Activated naive CD4-positive, alpha-beta T cell treated with anti-CD3 and anti-CD28 coated beads for 36 hours (primary cell): ENCODE measurements at regions not wholly inside any gene's neighbourhood (a gene's known extent, or its start where the extent isn't known, plus 50 kb on each side); places are given as distances from the start of the nearest gene placed in this dataset.

ENCODE experiments used
- CTCF ChIA-PET: fragments of 350-600 bp; sonication (Branson Sonifier 250); formaldehyde crosslinking; loops from one replicate; lab custom pipeline; 2021; ENCODE audit warnings: antibody characterized with exemption; lab: Charles Lee
- DNase-seq: peaks from one replicate; pipeline ENCODE4 v3.0.0-alpha.2; 2020
- H3K27ac Mint-ChIP-seq: one replicate; pipeline ENCODE4 v1.8.0; 2021; ENCODE audit warnings: mild to moderate bottlenecking, mixed read lengths
- H3K27me3 Mint-ChIP-seq: one replicate; pipeline ENCODE4 v1.8.0; 2021; ENCODE audit warnings: low read depth, mixed read lengths
- H3K36me3 Mint-ChIP-seq: one replicate; pipeline ENCODE4 v1.8.0; 2021; ENCODE audit warnings: low read depth, mixed read lengths
- H3K4me1 Mint-ChIP-seq: one replicate; pipeline ENCODE4 v1.8.0; 2021; ENCODE audit warnings: low read depth, mixed read lengths
- H3K4me3 Mint-ChIP-seq: one replicate; pipeline ENCODE4 v1.8.0; 2021; ENCODE audit warnings: mild to moderate bottlenecking, moderate library complexity, mixed read lengths
- H3K9me3 Mint-ChIP-seq: one replicate; pipeline ENCODE4 v1.8.0; 2021; ENCODE audit warnings: mixed read lengths
- intact Hi-C: fragments of 100-400 bp; cut with micrococcal nuclease; formaldehyde crosslinking; loops from one replicate; pipeline ENCODE4 v1.15.1; 2023

GRCh38 chr11:10390375-10390774, 64.7 kb upstream of the AMPD3 start:
- intact Hi-C loops: no loop called here

GRCh38 chr11:10392095-10393079, 62.7 kb upstream of the AMPD3 start:
- Mint-ChIP-seq H3K9me3 (no peaks in the 10 kb centered on the region), H3K36me3 (no peaks in the 10 kb centered on the region), H3K4me3 (no peak overlapping the region), H3K27ac (no peak overlapping the region), H3K4me1 (no peaks in the 10 kb centered on the region), H3K27me3 (peaks cover 8% of the 10 kb centered on the region)
- DNase-seq: no peak
- intact Hi-C loops: no loop called here
- CTCF ChIA-PET: no interaction called here

More at GRCh38 chr11:10390375-10390774, 64.7 kb upstream of the AMPD3 start:
- no peaks in the 10 kb centered on the region for H3K36me3 Mint-ChIP-seq
- no peak overlapping the region for H3K27ac Mint-ChIP-seq
- no peaks in the 10 kb centered on the region for H3K9me3 Mint-ChIP-seq
- H3K4me1 Mint-ChIP-seq: no peaks in the 10 kb centered on the region
- H3K4me3 Mint-ChIP-seq: no peak overlapping the region
- DNase-seq: no peak
- CTCF ChIA-PET: no interaction called here
- peaks cover 16% of the 10 kb centered on the region for H3K27me3 Mint-ChIP-seq

- H3K27me3 Mint-ChIP-seq: peaks cover 6% of the 10 kb centered on the region
- CTCF ChIA-PET: no interaction called here
- intact Hi-C loops: no loop called here
- H3K9me3 Mint-ChIP-seq: no peaks in the 10 kb centered on the region
- no peak overlapping the region for H3K4me3 Mint-ChIP-seq
- no peak overlapping the region for H3K27ac Mint-ChIP-seq
- H3K4me1 Mint-ChIP-seq: no peaks in the 10 kb centered on the region
- no peaks in the 10 kb centered on the region for H3K36me3 Mint-ChIP-seq
- no peak for DNase-seq
These were observed 60.6 kb upstream of the AMPD3 start for GRCh38 chr11:10394229-10395101.

- DNase-seq: no peak
- no peak overlapping the region for H3K4me3 Mint-ChIP-seq
- no peak overlapping the region for H3K27ac Mint-ChIP-seq
- H3K36me3 Mint-ChIP-seq: no peaks in the 10 kb centered on the region
- no peaks in the 10 kb centered on the region for H3K9me3 Mint-ChIP-seq
- H3K4me1 Mint-ChIP-seq: no peaks in the 10 kb centered on the region
- CTCF ChIA-PET: interaction anchor here (0.8 kb wide), 1 partner anchor 11 kb away, joined by 3 read pairs; no protein-coding TSS in a partner anchor
- H3K27me3 Mint-ChIP-seq: peaks cover 6% of the 10 kb centered on the region
- intact Hi-C loops: no loop called here
These were observed 59.7 kb upstream of the AMPD3 start for GRCh38 chr11:10395166-10395897.

- no peaks in the 10 kb centered on the region for H3K27me3 Mint-ChIP-seq
- H3K27ac Mint-ChIP-seq: no peak overlapping the region
- no peak overlapping the region for H3K4me3 Mint-ChIP-seq
- intact Hi-C loops: no loop called here
- no peaks in the 10 kb centered on the region for H3K9me3 Mint-ChIP-seq
- H3K36me3 Mint-ChIP-seq: no peaks in the 10 kb centered on the region
- CTCF ChIA-PET: interaction anchor here (0.6 kb wide), 1 partner anchor 226 kb away, joined by 3 read pairs; no protein-coding TSS in a partner anchor
- DNase-seq: no peak
- H3K4me1 Mint-ChIP-seq: no peaks in the 10 kb centered on the region
These were observed 58.3 kb upstream of the AMPD3 start for GRCh38 chr11:10396771-10397170.

- Mint-ChIP-seq H3K27me3 (no peaks in the 10 kb centered on the region), H3K4me3 (no peak overlapping the region), H3K4me1 (no peaks in the 10 kb centered on the region), H3K27ac (no peak overlapping the region), H3K9me3 (no peaks in the 10 kb centered on the region), H3K36me3 (no peaks in the 10 kb centered on the region)
- no peak for DNase-seq
- CTCF ChIA-PET: interaction anchor here (0.6 kb wide), 1 partner anchor 227 kb away, joined by 3 read pairs; no protein-coding TSS in a partner anchor
- intact Hi-C loops: no loop called here
These were observed 57.7 kb upstream of the AMPD3 start for GRCh38 chr11:10397226-10397987.

- DNase-seq: no peak
These were observed 56.5 kb upstream of the AMPD3 start for GRCh38 chr11:10398525-10398924.

GRCh38 chr11:10400856-10401255, 54.2 kb upstream of the AMPD3 start:
- H3K9me3 Mint-ChIP-seq: no peaks in the 10 kb centered on the region
- CTCF ChIA-PET: interaction anchor here (3.0 kb wide), 1 partner anchor 11 kb away, joined by 7 read pairs; no protein-coding TSS in a partner anchor

More at GRCh38 chr11:10398525-10398924, 56.5 kb upstream of the AMPD3 start:
- Mint-ChIP-seq H3K27me3 (no peaks in the 10 kb centered on the region), H3K9me3 (no peaks in the 10 kb centered on the region), H3K27ac (no peak overlapping the region), H3K36me3 (no peaks in the 10 kb centered on the region), H3K4me1 (no peaks in the 10 kb centered on the region), H3K4me3 (no peak overlapping the region)
- intact Hi-C loops: no loop called here
- CTCF ChIA-PET: no interaction called here

GRCh38 chr11:10401256-10401655, 53.8 kb upstream of the AMPD3 start:
- no peak for DNase-seq
- Mint-ChIP-seq H3K27me3 (no peaks in the 10 kb centered on the region), H3K4me1 (peaks cover 1% of the 10 kb centered on the region), H3K9me3 (no peaks in the 10 kb centered on the region), H3K27ac (no peak overlapping the region), H3K36me3 (no peaks in the 10 kb centered on the region), H3K4me3 (no peak overlapping the region)
- intact Hi-C loops: no loop called here
- CTCF ChIA-PET: interaction anchor here (0.7 to 3.6 kb wide), 3 partner anchors 10 to 253 kb away, joined by 3 to 22 read pairs (median 7); no protein-coding TSS in a partner anchor

More at GRCh38 chr11:10400856-10401255, 54.2 kb upstream of the AMPD3 start:
- Mint-ChIP-seq H3K27me3 (no peaks in the 10 kb centered on the region), H3K36me3 (no peaks in the 10 kb centered on the region), H3K27ac (no peak overlapping the region), H3K4me1 (no peaks in the 10 kb centered on the region), H3K4me3 (no peak overlapping the region)
- no peak for DNase-seq
- intact Hi-C loops: no loop called here

GRCh38 chr11:10401696-10402392, 53.2 kb upstream of the AMPD3 start:
- intact Hi-C loops: no loop called here
- CTCF ChIA-PET: interaction anchor here (0.7 to 3.6 kb wide), 4 partner anchors 10 to 328 kb away, joined by 3 to 22 read pairs (median 5); no protein-coding TSS in a partner anchor
- Mint-ChIP-seq H3K4me1 (peaks cover 2% of the 10 kb centered on the region), H3K9me3 (no peaks in the 10 kb centered on the region), H3K4me3 (no peak overlapping the region), H3K36me3 (no peaks in the 10 kb centered on the region), H3K27me3 (no peaks in the 10 kb centered on the region), H3K27ac (no peak overlapping the region)
- no peak for DNase-seq
